Loucy (cell line): ENCODE measurements at regions not wholly inside any gene's neighbourhood (a gene's known extent, or its start where the extent isn't known, plus 50 kb on each side); places are given as distances from the start of the nearest gene placed in this dataset.

Source experiments
- H2AFZ ChIP-seq: fragments of 200-600 bp; sonication (generic); 2 replicates; pipeline ENCODE4 v1.6.0; 2016; ENCODE audit warnings: antibody characterized with exemption, mild to moderate bottlenecking, low read length, moderate library complexity
- H3F3A ChIP-seq: fragments of 200-600 bp; 2 replicates; pipeline ENCODE4 v1.6.0; 2016; ENCODE audit warnings: antibody characterized with exemption, low read depth, mild to moderate bottlenecking
- H3K27me3 ChIP-seq: fragments of 200-600 bp; sonication (generic); 2 replicates; pipeline ENCODE4 v1.6.1; 2014; ENCODE audit warnings: low read length, mild to moderate bottlenecking; ENCODE audit not compliant: insufficient read depth, poor library complexity, severe bottlenecking
- H3K36me3 ChIP-seq: fragments of 200-600 bp; sonication (generic); 2 replicates; pipeline ENCODE4 v1.6.1; 2016; ENCODE audit warnings: low read length; ENCODE audit not compliant: insufficient read depth
- H3K4me1 ChIP-seq: fragments of 200-600 bp; sonication (generic); 2 replicates; pipeline ENCODE4 v1.5.1; 2014; ENCODE audit warnings: low read length, mild to moderate bottlenecking; ENCODE audit not compliant: insufficient read depth, poor library complexity, severe bottlenecking
- H3K4me2 ChIP-seq: fragments of 200-600 bp; sonication (generic); 2 replicates; pipeline ENCODE4 v1.6.0; 2014; ENCODE audit warnings: antibody characterized with exemption, low read length, low read depth, mild to moderate bottlenecking; ENCODE audit not compliant: poor library complexity, severe bottlenecking
- H3K4me3 ChIP-seq: fragments of 200-600 bp; sonication (generic); 2 replicates; pipeline ENCODE4 v1.5.1; 2014; ENCODE audit warnings: low read length, mild to moderate bottlenecking, mixed read lengths; ENCODE audit not compliant: poor library complexity, severe bottlenecking
- H3K79me2 ChIP-seq: fragments of 200-600 bp; sonication (generic); 2 replicates; pipeline ENCODE4 v1.6.1; 2014; ENCODE audit warnings: low read length; ENCODE audit not compliant: insufficient read depth
- H3K9ac ChIP-seq: fragments of 200-600 bp; sonication (generic); 2 replicates; pipeline ENCODE4 v1.6.0; 2014; ENCODE audit warnings: mild to moderate bottlenecking, low read depth, low read length, moderate library complexity; ENCODE audit not compliant: poor library complexity, severe bottlenecking
- H3K9me2 ChIP-seq: fragments of 200-600 bp; sonication (generic); replicated peaks from 2 replicates; pipeline ENCODE4 v1.6.1; 2016; ENCODE audit warnings: low read depth, low read length, mixed read lengths
- H3K9me3 ChIP-seq: fragments of 200-600 bp; sonication (generic); 2 replicates; pipeline ENCODE4 v1.6.1; 2014; ENCODE audit warnings: mild to moderate bottlenecking, antibody characterized with exemption, low read length, low read depth; ENCODE audit not compliant: insufficient read depth
- H4K20me1 ChIP-seq: fragments of 200-600 bp; sonication (generic); 2 replicates; pipeline ENCODE4 v1.6.0; 2014; ENCODE audit warnings: antibody characterized with exemption, low read length, mild to moderate bottlenecking; ENCODE audit not compliant: insufficient read depth, poor library complexity, severe bottlenecking
- EZH2phosphoT487 ChIP-seq: fragments of 200-600 bp; IDR thresholded peaks from 2 replicates; pipeline ENCODE4 v1.6.1; 2018; ENCODE audit warnings: antibody characterized with exemption, mild to moderate bottlenecking, moderate library complexity, borderline replicate concordance
- TF ChIP-seq, protein P1 (sequence below): fragments of 200-600 bp; sonication (generic); conservative IDR thresholded peaks from 2 replicates; pipeline ENCODE4 v1.5.1; 2014; ENCODE audit warnings: mild to moderate bottlenecking, antibody characterized with exemption, low read length

DNA sequence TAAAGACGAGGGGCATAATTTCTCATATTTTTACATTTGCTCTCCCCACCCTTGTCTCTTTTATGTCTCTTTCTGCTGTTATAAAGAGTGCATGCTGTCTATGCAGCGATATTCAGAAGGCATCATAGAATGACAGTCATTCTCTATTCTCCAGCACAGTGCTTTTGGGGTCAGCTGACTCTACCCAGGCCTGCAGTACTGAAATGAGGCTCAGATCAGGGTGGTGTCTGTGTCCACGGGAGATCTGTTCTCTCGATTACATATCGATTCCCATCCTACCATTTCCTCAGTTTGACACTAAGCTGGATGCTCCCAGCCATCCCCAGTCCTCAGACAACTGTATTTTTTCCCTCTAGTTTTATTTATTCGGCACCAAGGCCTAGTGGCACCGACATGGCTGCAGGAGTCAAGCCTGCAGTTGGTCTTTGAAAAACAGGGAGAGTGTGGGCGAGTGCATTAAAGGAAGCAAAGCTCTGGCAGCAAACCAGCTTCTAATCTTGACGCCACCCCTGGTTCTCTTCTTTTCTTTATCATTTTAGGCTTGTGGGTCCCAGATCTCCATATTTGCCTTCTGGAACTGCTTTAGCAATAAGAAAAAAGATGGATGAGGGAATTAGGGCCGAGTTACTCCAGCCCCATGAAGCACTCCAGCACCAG lies 71.6 kb upstream of the PICALM start:
- Histone ChIP-seq H3K36me3 (no peaks in the 10 kb centered on the region), H4K20me1 (no peaks in the 10 kb centered on the region), H3F3A (no peaks in the 10 kb centered on the region), H3K27me3 (no peaks in the 10 kb centered on the region), H3K4me3 (no peak overlapping the region), H2AFZ (0 out of 2 replicates have a peak overlapping the region, but pooled peaks have one; percentile 32), H3K4me2 (no peak overlapping the region), H3K4me1 (peaks cover 49% of the 10 kb centered on the region), H3K9me3 (no peaks in the 10 kb centered on the region), H3K79me2 (no peaks in the 10 kb centered on the region), H3K9ac (no peak overlapping the region), H3K9me2 (no peaks in the 10 kb centered on the region)
- TF ChIP-seq, protein P1, sequence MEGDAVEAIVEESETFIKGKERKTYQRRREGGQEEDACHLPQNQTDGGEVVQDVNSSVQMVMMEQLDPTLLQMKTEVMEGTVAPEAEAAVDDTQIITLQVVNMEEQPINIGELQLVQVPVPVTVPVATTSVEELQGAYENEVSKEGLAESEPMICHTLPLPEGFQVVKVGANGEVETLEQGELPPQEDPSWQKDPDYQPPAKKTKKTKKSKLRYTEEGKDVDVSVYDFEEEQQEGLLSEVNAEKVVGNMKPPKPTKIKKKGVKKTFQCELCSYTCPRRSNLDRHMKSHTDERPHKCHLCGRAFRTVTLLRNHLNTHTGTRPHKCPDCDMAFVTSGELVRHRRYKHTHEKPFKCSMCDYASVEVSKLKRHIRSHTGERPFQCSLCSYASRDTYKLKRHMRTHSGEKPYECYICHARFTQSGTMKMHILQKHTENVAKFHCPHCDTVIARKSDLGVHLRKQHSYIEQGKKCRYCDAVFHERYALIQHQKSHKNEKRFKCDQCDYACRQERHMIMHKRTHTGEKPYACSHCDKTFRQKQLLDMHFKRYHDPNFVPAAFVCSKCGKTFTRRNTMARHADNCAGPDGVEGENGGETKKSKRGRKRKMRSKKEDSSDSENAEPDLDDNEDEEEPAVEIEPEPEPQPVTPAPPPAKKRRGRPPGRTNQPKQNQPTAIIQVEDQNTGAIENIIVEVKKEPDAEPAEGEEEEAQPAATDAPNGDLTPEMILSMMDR, result no peak
- TF ChIP-seq EZH2phosphoT487, result no peak

DNA sequence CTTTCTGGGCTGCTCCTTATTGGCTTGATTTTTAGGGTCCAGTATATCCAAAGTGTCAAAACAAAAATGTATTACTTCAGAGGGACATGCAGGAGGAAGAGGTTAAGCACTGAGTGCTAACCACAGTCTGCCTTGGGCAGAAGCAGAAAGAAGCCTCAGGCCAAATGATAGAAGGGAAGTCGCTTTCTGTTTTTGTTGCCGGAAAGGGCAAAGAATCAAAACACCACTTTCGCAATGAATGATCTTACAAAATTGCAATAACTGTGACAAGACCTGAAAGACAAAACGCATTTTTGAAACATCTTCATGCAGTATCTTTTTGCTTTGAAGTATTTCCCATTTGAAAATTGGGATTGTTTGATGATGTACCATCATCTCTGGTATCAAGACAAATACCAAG lies 70.1 kb upstream of the PICALM start:
- H2AFZ ChIP-seq, result no peak overlapping the region
- TF ChIP-seq EZH2phosphoT487, result no peak
- TF ChIP-seq, protein P1, result no peak
- H3K9ac ChIP-seq, result no peak overlapping the region
- H3K79me2 ChIP-seq, result no peaks in the 10 kb centered on the region
- H3K9me2 ChIP-seq, result no peaks in the 10 kb centered on the region
- no peaks in the 10 kb centered on the region; the same call in 1 of the 2 replicates for H3F3A ChIP-seq
- H3K4me2 ChIP-seq, result peak overlapping the region; percentile 24
- no peaks in the 10 kb centered on the region for H3K27me3 ChIP-seq
- H3K36me3 ChIP-seq, result no peaks in the 10 kb centered on the region
- H4K20me1 ChIP-seq, result no peaks in the 10 kb centered on the region
- peak overlapping the region; percentile 4 for H3K4me3 ChIP-seq
- H3K9me3 ChIP-seq, result no peaks in the 10 kb centered on the region
- H3K4me1 ChIP-seq, result peaks cover 45% of the 10 kb centered on the region

DNA sequence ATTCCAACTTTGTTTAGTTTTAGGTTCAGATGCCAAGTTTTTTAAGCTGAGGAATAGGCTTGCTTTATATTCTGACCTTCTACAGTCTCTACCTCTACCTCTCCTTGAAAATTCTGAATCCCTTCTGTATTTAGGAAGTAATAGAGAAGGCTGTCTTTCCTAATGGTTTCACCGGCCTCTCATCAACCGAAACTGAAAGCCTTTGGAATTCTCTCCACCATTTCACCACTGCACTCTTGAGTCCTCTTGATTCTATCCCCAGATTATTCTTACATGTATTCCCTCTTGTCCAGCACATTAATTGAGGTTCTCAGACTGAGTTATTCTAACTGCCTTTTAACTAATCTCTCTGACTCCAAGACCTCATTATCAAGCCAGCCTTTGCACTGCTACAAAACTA lies 67.7 kb upstream of the PICALM start:
- Histone ChIP-seq H3K27me3 (no peaks in the 10 kb centered on the region), H4K20me1 (no peaks in the 10 kb centered on the region), H3F3A (no peaks in the 10 kb centered on the region; the same call in 1 of the 2 replicates), H3K79me2 (no peaks in the 10 kb centered on the region), H3K4me2 (no peak overlapping the region), H3K4me3 (no peak overlapping the region), H3K9me2 (no peaks in the 10 kb centered on the region), H2AFZ (peak overlapping the region; percentile 51; the same call in 1 of the 2 replicates), H3K36me3 (no peaks in the 10 kb centered on the region), H3K9ac (no peak overlapping the region), H3K9me3 (no peaks in the 10 kb centered on the region), H3K4me1 (peaks cover 37% of the 10 kb centered on the region)
- no peak for TF ChIP-seq EZH2phosphoT487
- TF ChIP-seq, protein P1, result no peak
